Prostate gland (tissue), 2 donors: ENCODE measurements at regions not wholly inside any gene's neighbourhood (a gene's known extent, or its start where the extent isn't known, plus 50 kb on each side); places are given as distances from the start of the nearest gene placed in this dataset.
"Not testable (repeated sequence)": the region's sequence is repeated elsewhere in the genome, so short reads cannot be mapped to it uniquely, and the experiment has no call there.

ENCODE experiments used
- DNase-seq: peaks from one replicate; pipeline ENCODE4 v3.0.0-alpha.2; 2019; ENCODE audit warnings: low spot score
- H3K27ac ChIP-seq, 2 donors: fragments of 200-600 bp; sonication (generic); 2 replicates each; pipeline ENCODE4 v1.5.1; 2017 to 2019
- H3K27me3 ChIP-seq: fragments of 200-600 bp; sonication (generic); replicated peaks from 2 replicates; pipeline ENCODE4 v1.5.1; 2019; ENCODE audit not compliant: insufficient read depth
- H3K36me3 ChIP-seq, 2 donors: fragments of 200-600 bp; sonication (generic); 1 replicate in 1 of 2; 2 replicates in 1 of 2; pipeline versions ENCODE4 v1.5.1 to v1.8.1; 2017 to 2019
- H3K4me1 ChIP-seq: fragments of 200-600 bp; sonication (generic); replicated peaks from 2 replicates; pipeline ENCODE4 v1.5.1; 2019
- H3K4me3 ChIP-seq, 2 donors: fragments of 200-600 bp; sonication (generic); 2 replicates each; pipeline ENCODE4 v1.5.1; 2017 to 2019
- H3K9me3 ChIP-seq: fragments of 200-600 bp; sonication (generic); 2 replicates; pipeline ENCODE4 v1.5.1; 2017
- CTCF ChIP-seq, 4 experiments: fragments of 200-600 bp in 2 of 4; fragments of 450-650 bp in 2 of 4; sonication (generic) in 2 of 4; IDR thresholded peaks; 1 replicate in 3 of 4; 2 replicates in 1 of 4; pipeline ENCODE4 v1.5.1; 2016 to 2019; ENCODE audit warnings: antibody characterized with exemption in 4 of 4, mild to moderate bottlenecking in 2 of 4, moderate library complexity in 2 of 4
- POLR2A ChIP-seq: fragments of 450-650 bp; IDR thresholded peaks from one replicate; pipeline ENCODE4 v1.6.1; 2016; ENCODE audit warnings: antibody characterized with exemption, mild to moderate bottlenecking
- POLR2AphosphoS5 ChIP-seq: sonication (generic); formaldehyde crosslinking; IDR thresholded peaks from one replicate; pipeline ENCODE4 v1.6.1; 2017; ENCODE audit warnings: antibody characterized with exemption
- WGBS: methylation state at CpG from one replicate; pipeline ENCODE4 v1.1.5; 2018; 5-methylcytosine and 5-hydroxymethylcytosine counted together
- intact Hi-C: fragments of 100-400 bp; cut with DNase I; formaldehyde crosslinking; loops from one replicate; pipeline ENCODE4 v1.14.2; 2022

- WGBS: 87% methylated on average over 18 of the region's 18 CpGs
These were observed 135.5 kb upstream of the WSB1 start for GRCh38 chr17:27158382-27158781.

GRCh38 chr17:27180322-27180721 lies 113.6 kb upstream of the WSB1 start:
- TF ChIP-seq POLR2A: no peak
- TF ChIP-seq POLR2AphosphoS5: no peak
- no peak for TF ChIP-seq CTCF (IDR thresholded peaks at IDR 0.05)
- 85% methylated on average over 5 of the region's 5 CpGs for WGBS
- Histone ChIP-seq H3K4me1 (no peaks in the 10 kb centered on the region), H3K36me3 (no peaks in the 10 kb centered on the region), H3K27ac (no peak overlapping the region), H3K4me3 (no peak overlapping the region), H3K27me3 (no peaks in the 10 kb centered on the region), H3K9me3 (no peaks in the 10 kb centered on the region)
- intact Hi-C loops: no loop called here
- no peak for DNase-seq

More at GRCh38 chr17:27158382-27158781, 135.5 kb upstream of the WSB1 start:
- Histone ChIP-seq H3K4me3 (no peak overlapping the region), H3K4me1 (no peaks in the 10 kb centered on the region), H3K27ac (no peak overlapping the region), H3K36me3 (no peaks in the 10 kb centered on the region), H3K27me3 (no peaks in the 10 kb centered on the region), H3K9me3 (no peaks in the 10 kb centered on the region)
- TF ChIP-seq CTCF (IDR thresholded peaks at IDR 0.05) (no peak), POLR2A (no peak), POLR2AphosphoS5 (no peak)
- no peak for DNase-seq
- intact Hi-C loops: no loop called here

GRCh38 chr17:27181379-27181925 lies 112.5 kb upstream of the WSB1 start:
- H3K4me1 ChIP-seq, DNase-seq, H3K36me3 ChIP-seq, H3K27me3 ChIP-seq, H3K27ac ChIP-seq, intact Hi-C loops, H3K4me3 ChIP-seq, H3K9me3 ChIP-seq: not testable (repeated sequence)
- 55% methylated on average over 2 of the region's 2 CpGs for WGBS

GRCh38 chr17:27181935-27182334 lies 112.0 kb upstream of the WSB1 start:
- TF ChIP-seq POLR2A (no peak), CTCF (IDR thresholded peaks at IDR 0.05) (no peak), POLR2AphosphoS5 (no peak)
- H3K27me3 ChIP-seq: no peaks in the 10 kb centered on the region
- WGBS: 85% methylated on average over 3 of the region's 3 CpGs
- H3K36me3 ChIP-seq: no peaks in the 10 kb centered on the region
- H3K4me3 ChIP-seq: no peak overlapping the region
- intact Hi-C loops: no loop called here
- DNase-seq: no peak
- H3K4me1 ChIP-seq: no peaks in the 10 kb centered on the region
- no peak overlapping the region for H3K27ac ChIP-seq
- H3K9me3 ChIP-seq: no peaks in the 10 kb centered on the region

- not testable (repeated sequence) for H3K27ac ChIP-seq
These were observed 96.4 kb upstream of the WSB1 start for GRCh38 chr17:27197505-27197904.

More at GRCh38 chr17:27197505-27197904, 96.4 kb upstream of the WSB1 start:
- H3K27me3 ChIP-seq, H3K4me1 ChIP-seq, DNase-seq, H3K9me3 ChIP-seq, intact Hi-C loops, H3K4me3 ChIP-seq, H3K36me3 ChIP-seq: not testable (repeated sequence)
- WGBS: 37% methylated on average over 7 of the region's 8 CpGs
- TF ChIP-seq CTCF (IDR thresholded peaks at IDR 0.05): peak in 1 of 4 experiments; percentile 12
